ENCODE measurements at regions not wholly inside any gene's neighbourhood (a gene's known extent, or its start where the extent isn't known, plus 50 kb on each side); places are given as distances from the start of the nearest gene placed in this dataset.

- TF ChIP-seq SP2 (tag by site-specific recombination; IDR thresholded peaks at IDR 0.05): no peak
- TF ChIP-seq ZNF138 (tag by site-specific recombination; IDR thresholded peaks at IDR 0.05; ENCODE audit: borderline replicate concordance): no peak
- no peak for TF ChIP-seq ZNF416 (tag by site-specific recombination; IDR thresholded peaks at IDR 0.05)
- no peak for TF ChIP-seq GFI1B (tag by site-specific recombination; IDR thresholded peaks at IDR 0.05)
- TF ChIP-seq, protein P1, sequence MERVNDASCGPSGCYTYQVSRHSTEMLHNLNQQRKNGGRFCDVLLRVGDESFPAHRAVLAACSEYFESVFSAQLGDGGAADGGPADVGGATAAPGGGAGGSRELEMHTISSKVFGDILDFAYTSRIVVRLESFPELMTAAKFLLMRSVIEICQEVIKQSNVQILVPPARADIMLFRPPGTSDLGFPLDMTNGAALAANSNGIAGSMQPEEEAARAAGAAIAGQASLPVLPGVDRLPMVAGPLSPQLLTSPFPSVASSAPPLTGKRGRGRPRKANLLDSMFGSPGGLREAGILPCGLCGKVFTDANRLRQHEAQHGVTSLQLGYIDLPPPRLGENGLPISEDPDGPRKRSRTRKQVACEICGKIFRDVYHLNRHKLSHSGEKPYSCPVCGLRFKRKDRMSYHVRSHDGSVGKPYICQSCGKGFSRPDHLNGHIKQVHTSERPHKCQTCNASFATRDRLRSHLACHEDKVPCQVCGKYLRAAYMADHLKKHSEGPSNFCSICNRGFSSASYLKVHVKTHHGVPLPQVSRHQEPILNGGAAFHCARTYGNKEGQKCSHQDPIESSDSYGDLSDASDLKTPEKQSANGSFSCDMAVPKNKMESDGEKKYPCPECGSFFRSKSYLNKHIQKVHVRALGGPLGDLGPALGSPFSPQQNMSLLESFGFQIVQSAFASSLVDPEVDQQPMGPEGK (tag by site-specific recombination; IDR thresholded peaks at IDR 0.05): no peak
- no peak for TF ChIP-seq CTCF (tag by site-specific recombination; IDR thresholded peaks at IDR 0.05)
- TF ChIP-seq ZNF239 (tag by site-specific recombination; IDR thresholded peaks at IDR 0.05): no peak
- no peak for TF ChIP-seq ZNF707 (tag by site-specific recombination; IDR thresholded peaks at IDR 0.05)
- TF ChIP-seq ZNF792 (tag by site-specific recombination; IDR thresholded peaks at IDR 0.05): no peak
- no peak for TF ChIP-seq ZNF175 (tag by site-specific recombination; IDR thresholded peaks at IDR 0.05)
Measured at GRCh38 chr5:6178846-6179532, 199.4 kb downstream of the MED10 start.
